HFFc6 (cell line): ENCODE measurements at regions not wholly inside any gene's neighbourhood (a gene's known extent, or its start where the extent isn't known, plus 50 kb on each side); places are given as distances from the start of the nearest gene placed in this dataset.

Experiments used
- DNase-seq: peaks from one replicate; pipeline ENCODE4 v3.0.0-alpha.2; 2018
- H3K27ac Mint-ChIP-seq: 2 replicates; pipeline ENCODE4 v1.8.0; 2020; ENCODE audit warnings: mild to moderate bottlenecking, mixed read lengths
- H3K27me3 Mint-ChIP-seq: 2 replicates; pipeline ENCODE4 v1.8.0; 2021; ENCODE audit warnings: mild to moderate bottlenecking, moderate library complexity, mixed read lengths; ENCODE audit not compliant: insufficient read depth
- H3K36me3 Mint-ChIP-seq: 2 replicates; pipeline ENCODE4 v1.8.0; 2021; ENCODE audit warnings: low read depth, mixed read lengths
- H3K4me1 Mint-ChIP-seq: 2 replicates; pipeline ENCODE4 v1.8.0; 2020; ENCODE audit warnings: low read depth, mixed read lengths
- H3K4me3 Mint-ChIP-seq: 2 replicates; pipeline ENCODE4 v1.8.0; 2020; ENCODE audit warnings: mild to moderate bottlenecking, moderate library complexity, mixed read lengths
- H3K9me3 Mint-ChIP-seq: 2 replicates; pipeline ENCODE4 v1.8.0; 2020; ENCODE audit warnings: mild to moderate bottlenecking, mixed read lengths
- TF ChIP-seq, protein P1 (sequence below): fragments of 200-600 bp; sonication (generic); IDR thresholded peaks from 2 replicates; pipeline ENCODE4 v1.5.0; 2021; ENCODE audit warnings: antibody characterized with exemption, mild to moderate bottlenecking

DNA sequence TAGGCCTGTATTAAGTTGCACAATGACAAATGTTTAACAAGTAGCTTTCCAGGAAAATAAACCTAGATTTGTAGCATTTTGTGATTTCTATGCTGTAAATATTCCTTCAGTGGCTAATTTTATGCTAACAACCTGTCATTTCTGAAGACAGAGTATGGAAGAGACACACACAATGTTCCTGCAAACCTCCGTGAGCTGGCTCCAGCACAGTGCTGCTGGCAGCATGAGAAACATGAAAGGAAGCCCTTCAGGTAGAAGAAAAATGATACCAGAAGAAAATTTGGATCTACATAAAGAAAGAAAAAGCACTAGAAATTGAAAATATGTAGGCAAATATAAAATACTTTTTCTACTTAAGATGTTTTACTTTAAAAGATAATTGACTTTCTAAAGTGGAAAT is 69.5 kb upstream of the CTTNBP2 start:
- TF ChIP-seq, protein P1, sequence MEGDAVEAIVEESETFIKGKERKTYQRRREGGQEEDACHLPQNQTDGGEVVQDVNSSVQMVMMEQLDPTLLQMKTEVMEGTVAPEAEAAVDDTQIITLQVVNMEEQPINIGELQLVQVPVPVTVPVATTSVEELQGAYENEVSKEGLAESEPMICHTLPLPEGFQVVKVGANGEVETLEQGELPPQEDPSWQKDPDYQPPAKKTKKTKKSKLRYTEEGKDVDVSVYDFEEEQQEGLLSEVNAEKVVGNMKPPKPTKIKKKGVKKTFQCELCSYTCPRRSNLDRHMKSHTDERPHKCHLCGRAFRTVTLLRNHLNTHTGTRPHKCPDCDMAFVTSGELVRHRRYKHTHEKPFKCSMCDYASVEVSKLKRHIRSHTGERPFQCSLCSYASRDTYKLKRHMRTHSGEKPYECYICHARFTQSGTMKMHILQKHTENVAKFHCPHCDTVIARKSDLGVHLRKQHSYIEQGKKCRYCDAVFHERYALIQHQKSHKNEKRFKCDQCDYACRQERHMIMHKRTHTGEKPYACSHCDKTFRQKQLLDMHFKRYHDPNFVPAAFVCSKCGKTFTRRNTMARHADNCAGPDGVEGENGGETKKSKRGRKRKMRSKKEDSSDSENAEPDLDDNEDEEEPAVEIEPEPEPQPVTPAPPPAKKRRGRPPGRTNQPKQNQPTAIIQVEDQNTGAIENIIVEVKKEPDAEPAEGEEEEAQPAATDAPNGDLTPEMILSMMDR: no peak
- no peak overlapping the region for H3K27ac Mint-ChIP-seq
- H3K4me3 Mint-ChIP-seq: no peak overlapping the region
- H3K9me3 Mint-ChIP-seq: peaks cover 16% of the 10 kb centered on the region
- no peak for DNase-seq
- no peaks in the 10 kb centered on the region for H3K4me1 Mint-ChIP-seq
- no peaks in the 10 kb centered on the region for H3K36me3 Mint-ChIP-seq
- H3K27me3 Mint-ChIP-seq: no peaks in the 10 kb centered on the region; the same call in 1 of the 2 replicates

DNA sequence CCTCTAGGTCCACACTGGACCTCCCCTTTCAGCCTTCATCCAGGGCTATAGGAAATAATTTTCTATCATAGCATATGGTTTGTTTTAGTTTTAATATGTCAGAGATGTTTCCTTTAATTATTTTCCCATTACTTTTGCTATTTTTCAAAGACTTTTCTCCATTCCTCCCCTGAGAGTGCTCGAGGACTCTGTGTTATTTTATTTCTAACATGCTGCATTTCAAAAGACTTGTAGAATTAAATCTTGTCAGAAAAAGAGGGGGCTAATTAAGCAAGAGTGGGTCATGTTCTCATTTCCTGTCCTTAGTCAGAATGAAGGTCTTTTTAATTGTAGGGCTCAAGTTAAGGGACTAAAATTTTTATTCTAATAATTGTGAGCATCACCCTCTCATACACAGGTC is 71.6 kb upstream of the CTTNBP2 start:
- TF ChIP-seq, protein P1: no peak
- no peaks in the 10 kb centered on the region for H3K27me3 Mint-ChIP-seq
- no peaks in the 10 kb centered on the region for H3K36me3 Mint-ChIP-seq
- H3K27ac Mint-ChIP-seq: no peak overlapping the region
- no peak overlapping the region for H3K4me3 Mint-ChIP-seq
- peaks cover 17% of the 10 kb centered on the region for H3K9me3 Mint-ChIP-seq
- H3K4me1 Mint-ChIP-seq: no peaks in the 10 kb centered on the region
- no peak for DNase-seq

DNA sequence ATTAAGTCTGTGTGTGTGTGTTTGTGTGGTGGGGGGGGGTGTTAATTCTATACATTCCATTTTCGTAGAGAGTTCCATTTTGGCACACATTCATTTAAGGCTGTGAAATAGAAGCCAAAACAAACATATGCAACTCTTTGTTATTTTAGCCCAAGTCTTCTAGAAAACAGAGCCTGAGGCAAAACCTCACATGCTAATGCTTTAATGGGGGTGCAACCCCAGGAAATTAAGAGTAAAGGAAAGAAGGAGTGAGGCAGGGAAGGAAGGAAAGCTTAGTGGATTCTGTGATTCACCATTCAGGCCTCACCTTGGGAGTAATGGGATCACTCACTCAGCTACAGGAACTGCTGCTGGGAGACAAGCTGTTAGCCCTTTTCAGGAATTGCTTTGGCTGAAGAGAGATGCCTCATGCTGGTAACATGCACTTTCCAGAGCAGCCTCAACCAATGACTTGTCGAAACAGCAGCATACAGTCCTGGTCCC is 73.0 kb upstream of the CTTNBP2 start:
- no peaks in the 10 kb centered on the region for H3K27me3 Mint-ChIP-seq
- TF ChIP-seq, protein P1: no peak
- H3K9me3 Mint-ChIP-seq: peaks cover 19% of the 10 kb centered on the region
- DNase-seq: no peak
- no peak overlapping the region for H3K27ac Mint-ChIP-seq
- no peak overlapping the region for H3K4me3 Mint-ChIP-seq
- H3K36me3 Mint-ChIP-seq: no peaks in the 10 kb centered on the region
- no peaks in the 10 kb centered on the region for H3K4me1 Mint-ChIP-seq

DNA sequence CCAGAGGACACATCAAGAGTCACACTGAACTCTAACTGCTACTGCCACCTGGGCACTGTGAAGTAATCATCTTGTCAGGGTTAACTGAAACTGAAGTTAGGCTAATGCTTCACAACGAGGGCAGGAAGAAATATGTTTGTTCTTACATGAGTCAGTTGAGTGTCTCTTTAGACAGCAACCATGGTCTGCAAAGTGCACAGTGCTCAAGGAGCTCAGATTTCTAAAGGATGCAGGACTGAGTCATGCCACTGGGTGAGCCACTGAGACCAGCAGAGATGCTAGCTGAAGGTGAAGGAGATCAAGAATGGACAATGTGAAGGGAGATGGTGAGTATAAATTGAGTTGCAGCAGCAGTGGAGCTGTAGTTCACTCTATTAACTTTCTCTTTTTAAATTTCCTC is 76.0 kb upstream of the CTTNBP2 start:
- no peaks in the 10 kb centered on the region for H3K4me1 Mint-ChIP-seq
- no peaks in the 10 kb centered on the region for H3K36me3 Mint-ChIP-seq
- no peak for DNase-seq
- no peak overlapping the region for H3K4me3 Mint-ChIP-seq
- no peak overlapping the region for H3K27ac Mint-ChIP-seq
- H3K27me3 Mint-ChIP-seq: no peaks in the 10 kb centered on the region
- H3K9me3 Mint-ChIP-seq: peaks cover 32% of the 10 kb centered on the region
- TF ChIP-seq, protein P1: no peak

DNA sequence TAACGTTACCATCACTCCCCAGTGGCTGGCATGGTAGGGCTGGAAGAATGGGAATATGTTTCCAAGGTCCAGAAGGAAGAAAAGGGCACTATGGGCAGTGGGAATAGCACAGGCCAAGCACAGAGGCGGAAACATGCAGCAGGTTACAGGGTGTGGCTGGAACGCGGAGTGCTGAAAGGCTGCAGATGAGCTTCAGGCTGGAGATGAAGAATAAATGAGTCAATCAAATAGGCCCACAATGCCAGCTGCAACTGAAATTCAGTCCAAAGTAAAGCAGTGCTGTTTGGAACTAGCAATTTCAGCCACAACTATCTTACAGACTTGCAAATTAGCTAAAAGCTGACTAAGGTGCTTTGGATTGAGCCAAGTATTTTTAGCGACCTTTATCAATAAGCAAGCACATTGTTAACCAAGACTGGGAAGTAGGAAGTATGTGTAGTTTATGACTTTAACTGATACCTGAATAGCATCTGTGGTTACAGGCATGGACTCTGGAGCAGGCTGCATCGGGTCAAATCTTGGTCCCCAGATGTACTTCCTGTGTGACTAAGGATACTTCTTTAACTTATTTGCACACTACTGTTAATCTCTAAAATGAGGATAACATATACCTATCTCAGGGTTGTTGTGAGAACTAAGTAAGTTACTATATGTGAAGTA is 77.5 kb upstream of the CTTNBP2 start:
- Mint-ChIP-seq H3K9me3 (peaks cover 29% of the 10 kb centered on the region), H3K4me3 (no peak overlapping the region), H3K4me1 (no peaks in the 10 kb centered on the region), H3K27ac (no peak overlapping the region), H3K27me3 (no peaks in the 10 kb centered on the region), H3K36me3 (no peaks in the 10 kb centered on the region)
- no peak for DNase-seq
- TF ChIP-seq, protein P1: no peak
